SK-N-SH treated with all-trans-retinoic acid at 6 μM for 48 hours (cell line): ENCODE measurements at regions not wholly inside any gene's neighbourhood (a gene's known extent, or its start where the extent isn't known, plus 50 kb on each side); places are given as distances from the start of the nearest gene placed in this dataset.

Source experiments
- ATAC-seq: fragments of 200-7000 bp; cut with Tn5 transposase; 3 replicates; pipeline ENCODE4 v1.9.1; 2020; ENCODE audit warnings: mild to moderate bottlenecking, moderate library complexity
- ARNTL ChIP-seq: fragments of 450-650 bp; formaldehyde crosslinking; IDR thresholded peaks from 2 replicates; pipeline ENCODE4 v1.5.0; 2020; ENCODE audit warnings: low read depth, mild to moderate bottlenecking, moderate library complexity, borderline replicate concordance
- BACH2 ChIP-seq: fragments of 250-450 bp; sonication (Bioruptor Pico); IDR thresholded peaks from 2 replicates; pipeline ENCODE4 v1.9.0; 2021; ENCODE audit warnings: mild to moderate bottlenecking, borderline replicate concordance
- CSDC2 ChIP-seq: fragments of 250-450 bp; sonication (Bioruptor Pico); IDR thresholded peaks from 2 replicates; pipeline ENCODE4 v1.5.0; 2020; ENCODE audit warnings: mild to moderate bottlenecking, moderate library complexity
- ESRRG ChIP-seq: fragments of 250-450 bp; sonication (Bioruptor Pico); IDR thresholded peaks from 2 replicates; pipeline ENCODE4 v1.6.1; 2021; ENCODE audit warnings: mild to moderate bottlenecking
- GLIS3 ChIP-seq: fragments of 250-450 bp; sonication (Bioruptor Pico); IDR thresholded peaks from 2 replicates; pipeline ENCODE4 v1.5.0; 2020; ENCODE audit warnings: mild to moderate bottlenecking, moderate library complexity
- ISL1 ChIP-seq: fragments of 250-450 bp; sonication (Bioruptor Pico); IDR thresholded peaks from 2 replicates; pipeline ENCODE4 v2.1.2; 2022; ENCODE audit warnings: mild to moderate bottlenecking, moderate library complexity
- RARB ChIP-seq: fragments of 250-450 bp; sonication (Bioruptor Pico); IDR thresholded peaks from 2 replicates; pipeline ENCODE4 v1.8.0; 2021; ENCODE audit warnings: mild to moderate bottlenecking, moderate library complexity
- SNAI2 ChIP-seq: fragments of 250-450 bp; sonication (Bioruptor Pico); IDR thresholded peaks from 2 replicates; pipeline ENCODE4 v1.5.0; 2020; ENCODE audit warnings: mild to moderate bottlenecking, moderate library complexity
- TCF4 ChIP-seq: fragments of 250-450 bp; sonication (Bioruptor Pico); IDR thresholded peaks from 2 replicates; pipeline ENCODE4 v1.8.0; 2021; ENCODE audit warnings: mild to moderate bottlenecking, moderate library complexity, borderline replicate concordance
- TOX ChIP-seq: fragments of 250-450 bp; sonication (Bioruptor Pico); IDR thresholded peaks from 2 replicates; pipeline ENCODE4 v1.8.0; 2021; ENCODE audit warnings: mild to moderate bottlenecking, moderate library complexity, borderline replicate concordance
- TSHZ2 ChIP-seq: fragments of 250-450 bp; sonication (Bioruptor Pico); IDR thresholded peaks from 2 replicates; pipeline ENCODE4 v1.5.0; 2020; ENCODE audit warnings: mild to moderate bottlenecking, moderate library complexity
- ZC3H10 ChIP-seq: fragments of 250-450 bp; sonication (Bioruptor Pico); IDR thresholded peaks from 2 replicates; pipeline ENCODE4 v1.5.1; 2021; ENCODE audit warnings: mild to moderate bottlenecking, moderate library complexity
- ZFP3 ChIP-seq: fragments of 250-450 bp; sonication (Bioruptor Pico); IDR thresholded peaks from 2 replicates; pipeline ENCODE4 v1.5.0; 2020; ENCODE audit warnings: mild to moderate bottlenecking, moderate library complexity
- ZFP30 ChIP-seq: fragments of 450-650 bp; formaldehyde crosslinking; IDR thresholded peaks from 2 replicates; pipeline ENCODE4 v1.5.0; 2022; ENCODE audit warnings: mild to moderate bottlenecking, moderate library complexity
- ZNF70 ChIP-seq: fragments of 450-650 bp; formaldehyde crosslinking; IDR thresholded peaks from 2 replicates; pipeline ENCODE4 v1.5.0; 2020; ENCODE audit warnings: mild to moderate bottlenecking, moderate library complexity
- ZNF8 ChIP-seq: fragments of 450-650 bp; formaldehyde crosslinking; IDR thresholded peaks from 2 replicates; pipeline ENCODE4 v1.5.0; 2020; ENCODE audit warnings: mild to moderate bottlenecking, moderate library complexity
- TF ChIP-seq, protein P1 (sequence below): fragments of 250-450 bp; sonication (Bioruptor Pico); IDR thresholded peaks from 2 replicates; pipeline ENCODE4 v1.8.0; 2020; ENCODE audit warnings: mild to moderate bottlenecking, moderate library complexity, borderline replicate concordance
- TF ChIP-seq, protein P2 (sequence below): fragments of 250-450 bp; sonication (Bioruptor Pico); IDR thresholded peaks from 2 replicates; pipeline ENCODE4 v1.5.1; 2020; ENCODE audit warnings: low read depth, mild to moderate bottlenecking, moderate library complexity
- TF ChIP-seq, protein P3 (sequence below): fragments of 250-450 bp; sonication (Bioruptor Pico); IDR thresholded peaks from 2 replicates; pipeline ENCODE4 v1.5.1; 2021; ENCODE audit warnings: mild to moderate bottlenecking, moderate library complexity

DNA sequence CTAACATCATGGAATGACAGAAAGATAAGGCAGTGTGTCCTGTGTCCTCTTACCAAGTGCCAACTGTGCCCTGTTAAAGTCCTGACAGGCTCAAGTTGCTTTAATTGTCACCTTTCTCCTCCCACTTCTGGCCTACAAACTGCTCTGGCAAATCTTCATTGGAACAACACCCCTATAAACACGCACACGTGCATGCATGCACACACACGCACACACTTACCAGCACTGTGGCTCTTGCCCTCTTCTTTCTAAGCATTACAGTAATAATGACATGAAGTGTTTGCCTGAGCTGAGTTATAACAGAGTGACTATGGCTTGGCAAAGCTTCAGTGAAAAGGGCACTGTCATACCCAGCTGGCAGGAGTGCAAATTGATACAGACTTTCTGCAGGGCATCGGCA, 82.3 kb upstream of the SYT6 start:
- no peak for ATAC-seq
- TF ChIP-seq ARNTL (no peak), TSHZ2 (no peak), ZC3H10 (no peak)

DNA sequence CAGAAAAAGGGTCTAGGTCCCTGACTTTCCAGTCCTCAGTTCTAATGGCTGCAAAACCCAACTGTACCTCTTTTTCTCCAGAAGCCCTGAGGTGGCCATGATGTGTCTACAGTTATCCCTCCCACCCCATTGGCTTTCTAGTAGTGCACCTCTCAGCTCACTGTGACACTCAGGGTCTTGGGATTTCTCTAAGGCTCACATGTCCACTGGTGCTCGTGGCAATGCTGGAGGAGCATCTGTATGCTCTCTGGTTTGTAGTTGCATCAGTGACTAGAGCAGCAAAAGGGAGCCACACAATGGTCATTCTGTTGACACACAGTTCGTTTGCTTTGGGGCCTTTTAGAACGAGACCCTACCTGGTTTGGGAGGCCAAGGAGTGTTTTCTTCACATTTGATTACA, 81.6 kb upstream of the SYT6 start:
- TF ChIP-seq GLIS3 (CRISPR knock-in tag) (no peak), CSDC2 (CRISPR knock-in tag) (no peak), BACH2 (no peak), ZFP3 (CRISPR knock-in tag) (no peak), TCF4 (CRISPR knock-in tag) (no peak), TSHZ2 (no peak)
- ATAC-seq, result no peak

DNA sequence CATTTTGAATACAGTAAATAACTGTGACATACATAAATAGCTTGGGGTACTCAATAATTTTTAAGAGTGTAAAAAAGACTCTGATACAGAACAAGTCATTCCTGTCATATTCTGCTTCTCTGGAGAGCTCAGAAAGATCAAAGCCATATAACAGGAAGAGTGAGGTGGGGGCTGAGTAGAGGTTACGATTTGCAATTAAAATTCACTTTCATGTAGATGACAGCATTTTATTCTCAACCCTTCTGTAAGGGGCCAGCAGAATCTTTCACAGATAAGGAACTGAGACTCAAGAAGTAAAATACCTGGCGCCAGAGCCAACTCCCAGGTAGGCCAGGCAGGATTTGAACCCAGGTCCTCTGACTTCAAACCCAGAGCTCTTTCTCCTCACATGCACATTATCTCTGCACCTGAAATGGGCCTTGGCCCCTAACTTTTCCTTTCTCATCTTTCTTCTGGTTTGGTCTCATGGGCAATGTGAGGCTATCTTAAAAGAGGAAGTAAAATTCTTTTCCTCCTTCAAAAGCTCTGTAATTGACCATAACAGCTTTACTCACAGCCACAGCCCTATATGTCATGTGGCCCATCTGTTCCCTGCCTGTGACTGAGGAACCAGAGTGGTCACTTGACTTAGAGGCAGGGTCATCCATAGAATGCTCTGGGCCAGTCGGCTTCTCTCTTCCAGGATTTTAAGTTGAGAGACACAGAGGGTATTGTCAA, 80.9 kb upstream of the SYT6 start:
- no peak for ATAC-seq
- no peak for TF ChIP-seq TCF4 (CRISPR knock-in tag)
- no peak for TF ChIP-seq RARB (CRISPR knock-in tag)

- TF ChIP-seq GLIS3 (CRISPR knock-in tag) (no peak), ESRRG (CRISPR knock-in tag) (no peak), ZFP30 (no peak), ARNTL (no peak), BACH2 (no peak), ZNF70 (CRISPR knock-in tag) (no peak), ZNF8 (CRISPR knock-in tag) (no peak), TOX (no peak), SNAI2 (no peak), TCF4 (CRISPR knock-in tag) (no peak), ISL1 (CRISPR knock-in tag) (no peak)
- TF ChIP-seq, protein P1, sequence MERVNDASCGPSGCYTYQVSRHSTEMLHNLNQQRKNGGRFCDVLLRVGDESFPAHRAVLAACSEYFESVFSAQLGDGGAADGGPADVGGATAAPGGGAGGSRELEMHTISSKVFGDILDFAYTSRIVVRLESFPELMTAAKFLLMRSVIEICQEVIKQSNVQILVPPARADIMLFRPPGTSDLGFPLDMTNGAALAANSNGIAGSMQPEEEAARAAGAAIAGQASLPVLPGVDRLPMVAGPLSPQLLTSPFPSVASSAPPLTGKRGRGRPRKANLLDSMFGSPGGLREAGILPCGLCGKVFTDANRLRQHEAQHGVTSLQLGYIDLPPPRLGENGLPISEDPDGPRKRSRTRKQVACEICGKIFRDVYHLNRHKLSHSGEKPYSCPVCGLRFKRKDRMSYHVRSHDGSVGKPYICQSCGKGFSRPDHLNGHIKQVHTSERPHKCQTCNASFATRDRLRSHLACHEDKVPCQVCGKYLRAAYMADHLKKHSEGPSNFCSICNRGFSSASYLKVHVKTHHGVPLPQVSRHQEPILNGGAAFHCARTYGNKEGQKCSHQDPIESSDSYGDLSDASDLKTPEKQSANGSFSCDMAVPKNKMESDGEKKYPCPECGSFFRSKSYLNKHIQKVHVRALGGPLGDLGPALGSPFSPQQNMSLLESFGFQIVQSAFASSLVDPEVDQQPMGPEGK, result no peak
- TF ChIP-seq, protein P2, sequence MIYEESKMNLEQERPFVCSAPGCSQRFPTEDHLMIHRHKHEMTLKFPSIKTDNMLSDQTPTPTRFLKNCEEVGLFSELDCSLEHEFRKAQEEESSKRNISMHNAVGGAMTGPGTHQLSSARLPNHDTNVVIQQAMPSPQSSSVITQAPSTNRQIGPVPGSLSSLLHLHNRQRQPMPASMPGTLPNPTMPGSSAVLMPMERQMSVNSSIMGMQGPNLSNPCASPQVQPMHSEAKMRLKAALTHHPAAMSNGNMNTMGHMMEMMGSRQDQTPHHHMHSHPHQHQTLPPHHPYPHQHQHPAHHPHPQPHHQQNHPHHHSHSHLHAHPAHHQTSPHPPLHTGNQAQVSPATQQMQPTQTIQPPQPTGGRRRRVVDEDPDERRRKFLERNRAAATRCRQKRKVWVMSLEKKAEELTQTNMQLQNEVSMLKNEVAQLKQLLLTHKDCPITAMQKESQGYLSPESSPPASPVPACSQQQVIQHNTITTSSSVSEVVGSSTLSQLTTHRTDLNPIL (CRISPR knock-in tag), result no peak
- TF ChIP-seq, protein P3, sequence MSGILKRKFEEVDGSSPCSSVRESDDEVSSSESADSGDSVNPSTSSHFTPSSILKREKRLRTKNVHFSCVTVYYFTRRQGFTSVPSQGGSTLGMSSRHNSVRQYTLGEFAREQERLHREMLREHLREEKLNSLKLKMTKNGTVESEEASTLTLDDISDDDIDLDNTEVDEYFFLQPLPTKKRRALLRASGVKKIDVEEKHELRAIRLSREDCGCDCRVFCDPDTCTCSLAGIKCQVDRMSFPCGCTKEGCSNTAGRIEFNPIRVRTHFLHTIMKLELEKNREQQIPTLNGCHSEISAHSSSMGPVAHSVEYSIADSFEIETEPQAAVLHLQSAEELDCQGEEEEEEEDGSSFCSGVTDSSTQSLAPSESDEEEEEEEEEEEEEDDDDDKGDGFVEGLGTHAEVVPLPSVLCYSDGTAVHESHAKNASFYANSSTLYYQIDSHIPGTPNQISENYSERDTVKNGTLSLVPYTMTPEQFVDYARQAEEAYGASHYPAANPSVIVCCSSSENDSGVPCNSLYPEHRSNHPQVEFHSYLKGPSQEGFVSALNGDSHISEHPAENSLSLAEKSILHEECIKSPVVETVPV (CRISPR knock-in tag), result no peak
- ATAC-seq, result no peak
Observed at GRCh38 chr1:114232691-114233090, 79.0 kb upstream of the SYT6 start.
